ENCODE measurements at regions not wholly inside any gene's neighbourhood (a gene's known extent, or its start where the extent isn't known, plus 50 kb on each side); places are given as distances from the start of the nearest gene placed in this dataset.

DNA sequence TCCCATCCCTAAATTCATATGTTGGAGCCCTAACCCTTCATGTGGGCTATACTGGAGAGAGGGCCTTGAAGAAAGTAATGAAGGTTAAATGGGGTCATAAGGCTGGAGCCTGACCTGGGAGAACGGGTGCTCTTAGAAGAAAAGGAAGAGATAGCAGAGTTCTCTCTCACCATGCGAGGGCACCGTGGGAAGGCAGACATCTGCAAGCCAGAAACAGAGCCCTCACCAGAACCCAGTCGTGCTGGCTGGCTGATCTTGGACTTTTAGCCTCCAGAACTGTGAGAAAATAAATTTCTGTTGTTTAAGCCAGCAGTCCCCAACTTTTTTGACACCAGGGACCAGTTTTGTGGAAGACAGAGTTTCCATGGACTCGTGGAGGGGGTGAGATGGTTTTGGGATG lies 149.3 kb downstream of the ATP23 start:
- Mint-ChIP-seq H3K4me1 (ENCODE audit: unreplicated experiment) (no peaks in the 10 kb centered on the region), H3K4me3 (no peak overlapping the region), H3K36me3 (no peaks in the 10 kb centered on the region), H3K27me3 (peaks cover 3% of the 10 kb centered on the region), H3K27ac (no peak overlapping the region), H3K9me3 (no peaks in the 10 kb centered on the region)
- no peak for DNase-seq (ENCODE audit: extremely low spot score, unreplicated experiment)
- no peak for TF ChIP-seq CTCF (conservative IDR thresholded peaks at IDR 0.05)

DNA sequence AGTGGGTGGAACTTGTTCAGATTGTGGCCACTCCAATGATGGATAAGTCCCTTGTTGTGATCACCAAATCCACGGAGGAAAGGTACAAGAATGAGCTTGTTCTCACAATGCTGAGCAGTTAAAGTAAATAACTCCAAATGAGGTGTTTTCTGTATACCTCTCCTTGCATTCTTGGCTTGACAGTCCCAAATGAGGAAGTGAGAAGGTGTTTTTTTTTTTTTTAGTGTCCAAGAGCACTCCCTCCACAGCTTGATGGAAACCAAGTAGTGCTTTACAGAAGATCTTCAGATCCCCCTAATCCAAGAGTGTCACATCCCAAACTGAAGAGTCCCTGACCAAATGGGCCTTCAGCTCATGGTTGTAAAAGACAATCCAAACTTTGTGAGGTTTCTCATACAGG lies 153.6 kb downstream of the ATP23 start:
- Mint-ChIP-seq H3K4me1 (ENCODE audit: unreplicated experiment) (no peaks in the 10 kb centered on the region), H3K4me3 (no peak overlapping the region), H3K36me3 (no peaks in the 10 kb centered on the region), H3K27me3 (peaks cover 3% of the 10 kb centered on the region), H3K27ac (no peak overlapping the region), H3K9me3 (no peaks in the 10 kb centered on the region)
- DNase-seq (ENCODE audit: extremely low spot score, unreplicated experiment), result no peak
- TF ChIP-seq CTCF (conservative IDR thresholded peaks at IDR 0.05), result no peak

- no peak overlapping the region for H3K27ac Mint-ChIP-seq
- H3K36me3 Mint-ChIP-seq, result no peaks in the 10 kb centered on the region
- no peaks in the 10 kb centered on the region for H3K4me1 Mint-ChIP-seq (ENCODE audit: unreplicated experiment)
- no peaks in the 10 kb centered on the region for H3K9me3 Mint-ChIP-seq
- no peak for TF ChIP-seq CTCF (conservative IDR thresholded peaks at IDR 0.05)
- H3K4me3 Mint-ChIP-seq, result no peak overlapping the region
- DNase-seq (ENCODE audit: extremely low spot score, unreplicated experiment), result no peak
- H3K27me3 Mint-ChIP-seq, result peaks cover 5% of the 10 kb centered on the region
Observed at GRCh38 chr12:58097741-58098140, 156.4 kb downstream of the ATP23 start.

DNA sequence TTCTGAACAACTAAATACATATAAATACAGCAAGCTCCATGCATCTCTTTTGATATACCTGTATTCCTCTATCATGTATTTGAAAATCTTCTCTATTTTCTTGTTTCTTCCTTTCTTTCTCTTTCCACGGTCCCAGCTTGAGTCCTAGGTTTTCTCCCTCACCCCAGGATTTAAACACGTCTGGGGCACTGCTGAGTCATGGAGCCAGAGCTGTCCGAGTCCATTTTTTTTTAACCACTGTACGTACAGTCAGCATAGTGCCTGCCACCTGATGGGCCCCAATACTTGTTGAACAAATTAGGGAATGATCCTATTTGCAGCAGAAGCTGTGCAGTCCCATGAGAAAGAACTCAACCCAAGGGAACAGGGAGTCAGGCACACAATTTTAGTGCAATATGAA lies 158.1 kb downstream of the ATP23 start:
- DNase-seq (ENCODE audit: extremely low spot score, unreplicated experiment), result no peak
- Mint-ChIP-seq H3K4me3 (no peak overlapping the region), H3K36me3 (no peaks in the 10 kb centered on the region), H3K27ac (no peak overlapping the region), H3K4me1 (ENCODE audit: unreplicated experiment) (no peaks in the 10 kb centered on the region), H3K9me3 (no peaks in the 10 kb centered on the region), H3K27me3 (peaks cover 5% of the 10 kb centered on the region)
- no peak for TF ChIP-seq CTCF (conservative IDR thresholded peaks at IDR 0.05)

- H3K9me3 Mint-ChIP-seq, result no peaks in the 10 kb centered on the region
- TF ChIP-seq CTCF (conservative IDR thresholded peaks at IDR 0.05), result no peak
- H3K27me3 Mint-ChIP-seq, result peaks cover 9% of the 10 kb centered on the region
- no peak overlapping the region for H3K4me3 Mint-ChIP-seq
- DNase-seq (ENCODE audit: extremely low spot score, unreplicated experiment), result no peak
- H3K27ac Mint-ChIP-seq, result no peak overlapping the region
- no peaks in the 10 kb centered on the region for H3K36me3 Mint-ChIP-seq
- no peaks in the 10 kb centered on the region for H3K4me1 Mint-ChIP-seq (ENCODE audit: unreplicated experiment)
Observed at GRCh38 chr12:58104351-58104755, 163.0 kb downstream of the ATP23 start.

Measured in type B pancreatic cell (in vitro differentiated cells).